ENCODE measurements at regions not wholly inside any gene's neighbourhood (a gene's known extent, or its start where the extent isn't known, plus 50 kb on each side); places are given as distances from the start of the nearest gene placed in this dataset.

GRCh38 chr19:29265436-29265835, 52.5 kb upstream of the UQCRFS1 start:
- TF ChIP-seq CTCF (IDR thresholded peaks at IDR 0.05) (no peak), POLR2A (IDR thresholded peaks at IDR 0.05) (no peak)
